ENCODE measurements at regions not wholly inside any gene's neighbourhood (a gene's known extent, or its start where the extent isn't known, plus 50 kb on each side); places are given as distances from the start of the nearest gene placed in this dataset.

DNA sequence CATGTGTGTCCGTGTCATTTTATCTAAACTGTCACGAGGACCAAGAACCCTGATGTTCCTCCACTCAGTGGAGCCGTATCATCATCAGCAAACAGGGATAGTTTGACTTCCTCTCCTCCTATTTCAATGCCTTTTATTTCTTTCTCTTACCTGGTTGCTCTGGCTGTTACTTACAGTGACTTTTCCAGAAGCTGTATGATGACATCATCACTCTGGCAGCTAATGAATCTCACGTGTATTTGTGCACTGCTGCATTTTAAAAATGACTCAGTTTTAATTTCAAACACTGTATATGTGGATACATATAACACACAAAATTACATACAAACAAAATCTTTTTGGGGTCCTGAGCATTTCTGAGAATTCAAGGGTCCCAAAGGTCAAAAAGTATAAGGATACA is 481.4 kb downstream of the CDH2 start:
- DNase-seq (ENCODE audit: low spot score): no peak

DNA sequence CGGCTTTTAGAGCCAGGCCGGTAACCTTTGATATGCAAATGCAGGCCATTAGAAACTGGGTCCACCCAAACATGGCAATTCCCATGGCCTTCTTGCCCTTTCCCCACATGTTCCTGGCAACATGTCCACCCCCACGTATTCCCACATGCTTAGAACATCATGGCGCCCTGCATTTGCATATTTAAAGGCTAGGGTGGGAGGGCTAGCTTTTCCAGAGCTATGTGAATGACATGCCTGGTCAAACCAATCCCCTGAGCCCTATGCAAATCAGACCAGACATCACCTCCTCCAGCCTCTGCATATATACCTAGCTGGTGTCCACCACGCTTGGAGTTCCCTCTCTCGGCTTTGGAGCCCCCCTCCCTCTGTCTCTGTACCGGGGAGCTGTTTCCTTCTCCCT is 481.9 kb downstream of the CDH2 start:
- DNase-seq (ENCODE audit: low spot score): no peak

DNA sequence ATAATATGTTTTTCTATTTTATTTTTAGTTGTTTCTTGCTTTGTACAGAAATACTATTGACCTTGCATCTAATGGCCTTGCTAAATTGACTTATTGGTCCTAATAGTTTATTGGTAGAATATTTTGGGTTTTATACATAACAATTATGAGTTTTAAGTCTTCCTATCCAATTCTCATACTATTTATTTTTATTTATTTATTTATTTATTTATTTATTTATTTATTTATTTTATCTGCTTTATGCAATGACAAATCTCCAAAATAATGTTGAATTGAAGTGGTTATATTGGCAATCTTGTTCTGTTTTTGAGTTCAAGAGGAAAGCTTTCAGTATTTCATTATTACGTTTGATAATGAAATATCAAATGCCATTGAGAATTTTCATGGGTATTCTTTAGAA is 488.3 kb downstream of the CDH2 start:
- no peak for DNase-seq (ENCODE audit: low spot score)

DNA sequence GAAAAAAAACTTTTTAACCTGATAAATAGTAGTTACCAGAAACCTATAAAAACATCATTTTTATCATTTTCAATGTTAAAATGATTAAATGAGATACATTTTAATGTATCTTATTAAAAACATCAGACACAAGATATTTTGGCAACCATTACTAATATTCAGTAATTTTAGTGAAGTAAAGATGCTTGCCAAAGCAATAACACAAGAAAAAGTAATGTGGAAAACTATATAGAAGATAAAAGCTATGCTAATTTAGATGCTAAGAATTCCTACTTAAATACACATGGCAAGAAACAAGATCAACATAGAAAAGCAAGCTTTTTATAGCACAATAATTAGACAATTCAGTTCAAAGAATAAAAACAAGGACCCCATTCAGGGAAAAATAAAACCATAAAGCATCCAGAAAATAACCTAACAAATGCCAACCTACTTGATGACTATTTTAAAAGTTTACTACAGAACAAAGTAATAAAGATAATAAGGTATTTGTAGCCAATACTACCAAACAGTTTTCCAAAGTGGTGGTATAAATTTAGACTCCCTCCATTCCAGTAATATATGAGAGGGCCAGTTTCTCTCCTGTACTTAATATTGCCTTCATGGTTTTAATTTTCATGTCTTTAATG is 489.5 kb downstream of the CDH2 start:
- no peak for DNase-seq (ENCODE audit: low spot score)

DNA sequence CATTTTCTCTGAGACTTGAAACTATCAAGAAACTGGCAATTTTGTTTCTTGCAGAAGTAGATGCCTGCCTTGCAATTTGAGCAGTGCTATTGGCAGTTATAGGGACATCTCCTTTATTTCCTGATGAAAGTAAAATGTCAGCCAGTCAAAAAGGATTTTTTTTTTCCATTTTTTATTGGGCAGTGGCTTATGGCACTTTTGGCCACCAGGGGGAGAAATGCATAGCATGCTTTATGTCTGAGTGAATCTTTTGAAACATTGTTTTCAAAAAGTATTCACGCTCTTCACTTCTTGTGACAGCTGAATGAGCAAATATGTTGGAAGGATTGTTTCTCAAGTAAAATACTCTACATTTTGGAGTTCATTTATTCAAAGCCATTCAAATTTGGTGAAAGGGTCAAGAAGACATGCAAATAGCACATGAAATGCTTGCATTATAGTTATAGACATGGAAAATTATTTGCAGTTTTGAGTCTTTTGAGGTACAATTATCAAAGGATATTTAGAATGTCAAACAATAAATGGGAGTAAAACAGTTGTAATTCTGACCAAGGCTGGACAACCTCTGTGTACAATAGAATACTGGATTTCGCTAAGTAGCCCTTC is 491.0 kb downstream of the CDH2 start:
- DNase-seq (ENCODE audit: low spot score): peak; percentile 29

DNA sequence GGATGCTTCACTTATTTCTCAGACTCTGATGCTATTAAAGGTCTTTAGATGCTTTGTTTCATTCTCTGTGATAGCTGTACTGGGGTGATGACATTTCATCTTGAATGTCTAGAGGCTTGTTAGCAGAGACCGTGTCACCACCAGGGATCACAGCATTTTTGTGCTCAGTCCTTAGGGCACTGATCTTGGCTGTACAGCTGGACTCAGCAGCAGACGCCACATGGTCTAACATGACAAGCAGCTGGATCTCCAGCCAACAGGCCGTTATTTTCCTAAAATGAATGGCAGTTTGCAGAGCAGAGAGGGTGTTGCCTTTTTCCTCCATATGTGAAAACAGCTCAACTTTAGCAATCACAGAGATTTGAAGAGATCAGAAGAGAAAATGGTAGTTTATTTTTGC is 491.8 kb downstream of the CDH2 start:
- DNase-seq (ENCODE audit: low spot score): no peak

DNA sequence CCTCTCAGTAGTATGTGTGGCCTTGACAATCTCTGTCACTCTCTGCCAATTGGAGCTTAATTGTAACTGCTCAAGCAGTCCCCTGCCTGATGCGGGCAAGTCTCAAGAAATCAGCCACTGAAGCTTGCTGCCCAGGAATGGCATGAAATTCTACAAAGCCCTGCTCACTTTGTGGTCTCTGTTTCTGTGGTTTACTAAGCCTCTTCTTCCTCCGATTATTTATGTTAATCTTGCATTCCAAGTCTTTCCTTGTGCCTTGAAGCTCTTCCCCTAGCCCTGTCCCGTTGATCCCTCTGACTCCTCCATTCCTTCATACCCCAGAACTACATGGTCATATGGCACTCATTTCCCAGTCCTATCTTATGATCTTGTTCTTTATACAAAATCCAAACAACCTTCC is 489.3 kb upstream of the CHST9 start:
- peak; percentile 36 for DNase-seq (ENCODE audit: low spot score)

DNA sequence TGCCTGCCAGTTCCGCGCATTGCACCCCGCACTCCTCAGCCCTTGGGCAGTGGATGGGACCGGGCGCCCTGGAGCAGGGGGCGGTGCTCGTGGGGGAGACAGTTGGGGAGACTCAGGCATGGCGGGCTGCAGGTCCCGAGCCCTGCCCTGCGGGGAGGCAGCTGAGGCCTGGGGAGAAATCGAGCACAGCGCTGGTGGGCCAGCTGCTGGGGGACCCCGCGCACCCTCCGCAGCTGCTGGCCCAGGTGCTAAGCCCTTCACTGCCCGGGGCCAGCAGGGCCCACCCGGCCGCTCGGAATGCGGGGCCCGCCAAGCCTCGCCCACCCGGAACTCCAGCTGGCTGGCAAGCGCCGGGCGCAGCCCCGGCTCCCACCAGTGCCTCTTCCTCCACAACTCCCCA is 488.8 kb upstream of the CHST9 start:
- DNase-seq (ENCODE audit: low spot score): no peak

DNA sequence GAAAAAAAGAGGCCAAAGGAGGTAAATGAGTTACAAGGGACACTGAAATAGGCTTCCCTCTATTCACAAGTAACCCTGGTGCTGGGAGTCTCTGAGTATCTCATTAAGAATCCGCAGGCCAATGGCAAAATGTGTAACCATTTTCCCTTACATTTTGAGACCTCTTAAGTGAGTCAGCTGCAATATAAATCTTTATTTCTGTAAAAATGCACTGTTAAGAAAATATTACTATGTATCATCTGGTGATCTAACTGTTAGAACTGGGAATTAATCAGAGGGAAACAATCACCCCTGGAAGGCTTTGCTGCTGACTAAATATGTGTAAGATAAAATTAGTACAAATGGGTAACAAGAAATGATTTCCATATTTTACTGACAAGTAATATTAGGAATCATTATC is 483.1 kb upstream of the CHST9 start:
- no peak for DNase-seq (ENCODE audit: low spot score)

DNA sequence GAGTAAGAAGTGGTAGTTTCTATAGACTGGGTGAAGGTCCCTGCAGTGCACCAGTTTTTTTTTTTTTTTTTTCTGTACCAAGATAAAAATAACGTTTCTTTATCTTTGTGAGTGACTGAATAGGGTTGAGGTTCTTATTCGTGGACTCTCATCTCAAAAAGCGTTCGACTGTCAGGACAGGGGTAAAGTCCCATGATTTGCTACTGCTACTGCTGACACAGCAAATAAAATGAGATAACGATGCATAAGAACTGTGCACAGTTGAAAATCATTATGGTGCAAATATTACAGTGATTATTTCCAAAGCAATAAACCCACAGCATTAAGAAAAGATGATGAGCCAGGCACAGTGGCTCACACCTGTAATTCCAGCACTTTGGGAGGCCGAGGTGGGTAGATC is 482.0 kb upstream of the CHST9 start:
- DNase-seq (ENCODE audit: low spot score): no peak

DNA sequence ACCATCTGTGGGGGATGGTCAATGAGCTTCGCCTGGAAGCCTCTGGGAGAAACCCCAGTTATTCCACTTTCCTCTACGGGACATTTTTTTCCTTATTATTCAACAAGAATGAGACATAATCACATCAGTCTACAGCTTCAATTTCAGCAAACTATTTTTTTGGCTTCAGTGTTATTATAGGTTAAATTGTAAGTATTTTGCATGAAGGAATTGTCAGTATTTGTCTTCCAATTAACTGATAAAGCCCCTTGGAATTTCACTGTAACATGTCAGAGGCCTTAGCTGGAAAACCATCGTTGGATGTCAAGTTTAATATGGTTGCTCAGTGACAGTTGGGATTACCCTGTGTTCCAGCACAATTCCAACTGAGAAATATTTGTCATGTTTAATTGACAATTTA is 480.9 kb upstream of the CHST9 start:
- no peak for DNase-seq (ENCODE audit: low spot score)

DNA sequence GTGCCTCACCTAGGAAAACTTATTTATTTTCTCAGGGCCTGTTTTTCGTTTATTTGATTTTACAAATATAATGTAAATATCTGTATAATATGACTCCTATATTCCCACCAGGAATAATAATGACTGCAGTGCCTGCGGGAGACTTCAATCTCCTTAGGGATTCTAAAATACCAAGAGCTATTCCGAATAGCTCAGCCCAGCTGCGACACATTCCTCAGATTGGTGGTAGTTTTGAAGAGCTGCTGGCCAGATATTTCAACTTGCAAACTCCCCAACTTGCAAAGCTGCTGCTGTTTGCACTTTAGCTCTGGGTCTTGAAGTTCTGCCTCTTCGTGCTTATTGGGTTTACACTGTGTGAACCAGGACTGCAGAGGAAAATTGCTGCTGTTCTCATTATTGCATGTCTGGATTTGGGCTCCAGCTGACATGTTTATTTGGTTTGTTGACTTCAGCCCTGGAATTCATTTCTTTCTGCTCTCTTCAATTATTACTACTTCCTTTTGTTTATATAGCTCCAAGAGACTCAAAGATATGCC is 480.2 kb upstream of the CHST9 start:
- DNase-seq (ENCODE audit: low spot score): no peak

DNA sequence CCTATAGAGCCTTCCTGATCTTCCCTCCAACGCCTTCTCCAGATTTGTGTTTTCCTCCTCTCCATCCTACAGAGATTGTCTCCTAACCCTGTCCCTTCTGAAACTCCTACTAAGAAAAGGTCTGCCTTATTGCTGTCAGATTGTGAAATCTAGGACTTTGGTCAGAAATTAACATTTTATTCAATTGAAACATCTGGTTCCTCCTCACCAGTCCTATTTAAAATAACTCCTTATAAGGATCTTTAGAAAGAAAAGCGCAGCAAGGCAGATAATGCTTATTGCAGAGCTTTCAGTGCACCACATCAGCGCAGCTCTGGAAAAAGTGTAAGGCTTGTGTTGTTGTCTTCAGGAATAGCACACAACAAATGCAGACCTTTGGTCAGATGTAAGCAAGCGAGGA is 477.8 kb upstream of the CHST9 start:
- no peak for DNase-seq (ENCODE audit: low spot score)

DNA sequence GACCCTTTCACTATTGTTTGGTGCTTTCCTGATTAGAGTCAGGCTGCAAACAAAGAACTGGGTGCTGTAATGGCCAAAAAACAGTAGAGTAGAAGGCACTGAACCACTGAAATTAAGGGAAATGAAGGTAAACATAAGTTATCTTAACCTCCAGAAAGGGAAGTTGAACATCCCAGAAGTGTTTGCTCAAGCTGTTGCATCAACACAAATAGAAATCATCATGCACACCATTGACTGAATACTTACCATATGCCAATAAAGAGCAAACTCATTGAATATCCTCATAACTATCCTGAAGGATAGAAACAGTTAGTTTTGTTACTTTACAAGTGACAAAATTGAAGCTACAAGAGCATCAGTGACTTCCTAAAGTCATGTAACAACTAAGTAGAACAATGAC is 477.4 kb upstream of the CHST9 start:
- DNase-seq (ENCODE audit: low spot score): no peak

DNA sequence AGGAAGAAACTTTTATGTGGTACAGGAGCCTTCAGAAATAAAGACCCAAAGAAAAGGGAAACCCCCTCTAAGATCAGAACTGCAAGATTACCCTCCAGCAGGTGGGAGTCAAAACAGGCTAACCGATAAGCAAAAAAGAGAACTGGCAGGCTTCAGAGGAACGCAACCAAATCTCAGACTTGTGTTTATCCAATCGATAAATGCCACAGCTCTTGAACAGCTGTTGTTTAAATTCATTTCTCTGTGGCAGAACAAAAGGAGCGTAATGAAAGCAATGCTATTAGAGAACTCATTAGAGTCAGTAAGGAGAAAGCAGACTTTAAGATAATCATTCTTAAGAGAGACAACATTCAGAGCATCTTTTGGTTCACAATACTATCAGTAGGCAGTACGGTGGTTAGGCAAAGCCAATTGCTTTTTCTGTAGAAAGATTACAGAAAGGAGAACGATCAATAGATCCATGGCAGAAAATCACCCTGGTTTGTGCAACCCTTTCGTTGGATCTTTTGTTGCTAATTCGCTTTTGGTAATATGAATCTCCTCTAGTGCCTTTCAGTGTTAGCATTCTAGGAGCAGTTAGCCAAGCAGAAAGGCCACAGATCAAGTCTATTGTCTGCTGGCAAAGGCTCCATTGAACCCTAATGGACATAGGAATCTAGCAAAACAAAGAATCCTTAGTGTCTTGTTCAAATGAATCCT is 476.4 kb upstream of the CHST9 start:
- DNase-seq (ENCODE audit: low spot score): no peak

DNA sequence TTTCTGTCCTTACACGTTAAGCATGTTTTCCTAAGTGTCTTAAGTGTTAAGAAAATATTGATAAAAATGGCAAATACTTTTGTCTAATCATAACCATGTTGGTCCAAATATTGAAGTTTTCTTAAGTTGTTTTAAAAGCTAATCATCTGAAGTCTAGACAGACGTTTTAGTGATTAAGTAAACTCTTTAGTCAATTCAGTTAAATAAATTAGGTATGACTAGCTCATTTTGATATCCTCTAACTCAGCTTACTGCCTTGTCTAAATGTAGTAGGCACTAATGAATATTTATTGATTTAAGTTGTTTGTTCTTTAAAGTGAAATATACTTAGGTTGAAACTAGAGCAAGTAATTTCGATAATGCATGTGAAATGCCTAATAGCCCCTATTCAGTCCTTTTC is 471.8 kb upstream of the CHST9 start:
- DNase-seq (ENCODE audit: low spot score): no peak

DNA sequence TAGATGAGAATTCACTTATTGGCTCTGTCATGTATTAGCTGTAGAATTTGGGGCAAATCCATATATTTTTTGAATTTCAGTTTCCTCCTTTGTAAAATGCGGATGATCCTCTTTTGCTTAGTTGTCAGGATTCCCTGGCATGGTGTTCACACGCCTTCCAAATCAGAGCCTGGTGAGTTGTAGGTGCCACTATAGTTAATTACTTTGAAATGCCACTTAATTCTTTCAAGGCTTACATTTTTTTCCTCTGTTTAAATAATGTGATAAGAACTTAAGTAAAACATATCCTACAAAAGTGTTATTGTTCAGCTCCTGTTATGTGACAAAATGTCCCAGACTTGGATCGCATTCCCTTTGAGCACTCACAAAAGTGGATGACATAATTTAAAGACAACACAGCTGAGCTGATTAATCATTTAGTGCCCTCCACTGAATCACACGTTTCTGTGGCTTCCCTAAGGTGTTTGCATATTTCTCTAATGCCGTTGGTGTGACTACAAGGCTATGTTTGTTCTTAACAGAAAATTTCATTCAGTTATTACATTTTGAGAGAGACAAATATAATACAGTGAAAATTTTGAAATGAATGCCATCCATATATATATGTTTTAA is 471.2 kb upstream of the CHST9 start:
- peak; percentile 8 for DNase-seq (ENCODE audit: low spot score)

DNA sequence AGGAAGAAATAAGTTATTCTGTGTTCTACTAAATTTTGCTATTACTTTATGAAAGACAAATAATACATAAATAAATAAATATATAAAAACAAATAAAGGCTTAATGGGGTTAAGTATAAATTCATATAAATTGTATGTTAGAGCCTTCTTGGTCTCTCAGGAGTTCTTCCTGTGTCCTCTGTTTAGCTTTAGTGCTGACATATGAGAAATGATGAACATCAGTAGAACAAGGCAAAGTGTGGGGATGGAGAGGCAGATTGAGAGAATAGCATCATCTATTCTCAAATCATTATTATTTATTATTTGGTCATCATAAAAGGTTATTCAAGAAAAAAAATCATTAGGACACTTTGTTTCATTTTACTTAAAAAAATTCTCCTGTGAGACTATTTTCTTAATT is 468.1 kb upstream of the CHST9 start:
- no peak for DNase-seq (ENCODE audit: low spot score)

DNA sequence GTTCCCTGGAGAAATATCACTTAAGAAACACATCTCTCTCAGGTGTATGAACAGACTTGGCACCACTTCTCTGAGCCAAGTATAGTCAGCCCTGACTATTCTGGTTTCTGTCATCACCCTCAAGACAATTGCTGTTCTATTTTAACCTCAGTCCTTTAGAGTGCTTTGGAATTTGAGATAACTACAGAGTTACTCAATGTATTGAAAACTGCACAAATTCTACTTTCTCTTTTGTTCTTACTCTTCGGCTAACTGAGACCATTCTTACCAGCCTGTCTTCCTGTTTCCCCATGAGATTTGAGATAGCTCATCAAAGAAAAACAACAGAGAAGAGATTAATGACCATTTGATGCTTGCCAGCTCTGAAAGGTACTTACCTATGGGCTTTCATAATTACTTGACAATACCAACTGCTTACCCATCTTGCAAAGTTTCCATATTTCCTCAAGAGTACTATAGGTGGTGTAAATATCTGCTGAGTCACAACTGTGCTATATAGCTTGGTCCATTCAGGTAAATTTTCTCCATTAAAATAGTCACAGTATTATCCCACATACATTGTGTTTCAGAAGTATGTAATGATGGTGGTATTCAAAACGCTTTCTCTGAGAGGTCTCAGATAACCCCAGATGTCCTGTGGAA is 467.5 kb upstream of the CHST9 start:
- DNase-seq (ENCODE audit: low spot score): no peak

DNA sequence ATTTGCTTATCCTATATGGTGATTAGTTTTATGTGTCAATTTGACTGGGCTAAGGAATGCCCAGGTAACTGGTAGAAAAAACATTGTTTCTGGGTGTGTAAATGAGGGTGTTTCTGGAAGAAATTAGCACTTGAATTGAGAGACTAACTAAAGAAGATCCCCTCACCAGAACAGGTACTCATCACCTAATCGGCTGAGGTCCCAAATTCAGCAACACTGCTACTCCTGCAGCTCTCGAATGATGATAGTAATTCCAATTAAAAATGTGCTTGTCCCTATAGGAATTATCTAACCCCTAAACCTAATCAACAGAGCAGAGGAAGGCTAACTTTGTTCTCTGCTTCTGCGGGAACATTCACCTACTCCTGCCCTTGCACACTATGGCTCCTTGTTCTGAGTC is 464.5 kb upstream of the CHST9 start:
- no peak for DNase-seq (ENCODE audit: low spot score)

DNA sequence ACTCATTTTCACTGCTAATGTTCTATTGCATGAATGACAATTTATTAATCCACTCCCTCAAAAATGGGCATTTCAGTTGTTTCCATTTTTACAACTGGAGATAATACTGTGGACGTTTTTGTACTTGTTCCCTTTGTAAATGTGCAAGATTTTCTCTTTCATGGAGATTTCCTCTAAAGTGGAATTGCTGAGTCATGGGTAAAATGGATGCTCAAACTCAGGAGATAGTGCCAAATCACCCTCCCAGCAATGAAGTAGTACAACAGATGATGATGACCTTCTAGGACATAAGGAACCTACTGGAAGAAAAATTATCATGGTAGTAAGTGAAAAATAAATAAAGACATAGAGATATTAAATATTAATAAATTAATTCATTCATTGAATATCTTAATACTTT is 460.8 kb upstream of the CHST9 start:
- peak; percentile 12 for DNase-seq (ENCODE audit: low spot score)

DNA sequence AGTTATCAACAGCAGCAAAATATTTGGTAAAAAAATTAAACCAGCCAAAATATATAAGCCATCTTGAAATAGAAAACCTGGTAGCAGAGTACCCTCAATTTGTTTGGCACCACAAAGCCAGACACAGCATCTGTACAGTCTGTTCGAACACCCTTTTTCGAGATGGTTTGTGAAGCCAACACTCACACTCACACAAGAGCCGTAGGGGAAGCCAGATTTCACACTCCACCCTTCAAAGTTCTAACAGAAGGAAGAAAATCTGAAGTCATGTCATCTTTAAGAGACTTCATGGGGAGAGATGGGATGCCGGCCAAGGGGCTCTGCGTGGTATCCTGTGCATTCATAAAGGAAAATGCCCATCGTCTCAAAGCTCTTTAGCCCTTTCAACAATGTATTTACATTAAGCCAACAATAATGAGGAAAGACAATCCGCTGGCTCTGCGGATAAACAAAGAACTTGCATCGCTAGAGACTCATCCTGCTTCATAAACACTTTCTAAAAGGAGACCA is 451.5 kb upstream of the CHST9 start:
- DNase-seq (ENCODE audit: low spot score): no peak

Measured in H4 (cell line).